CD4-positive, CD25-positive, alpha-beta regulatory T cell (primary cell): ENCODE measurements at regions not wholly inside any gene's neighbourhood (a gene's known extent, or its start where the extent isn't known, plus 50 kb on each side); places are given as distances from the start of the nearest gene placed in this dataset.

ENCODE experiments used
- ATAC-seq, 2 donors: fragments of 150-1000 bp; cut with Tn5 transposase; one replicate each; pipeline ENCODE4 v1.10.0; 2021; ENCODE audit warnings: low read depth in 2 of 2, moderate number of reproducible peaks in 2 of 2, moderate library complexity in 1 of 2
- DNase-seq, 3 donors: peaks; one replicate each; pipeline versions ENCODE4 v3.0.0 to v3.0.0-alpha.2; 2012 to 2022; ENCODE audit warnings: mixed read lengths in 1 of 3
- H3K27ac ChIP-seq: one replicate; pipeline ENCODE4 v1.7.0; 2013; ENCODE audit warnings: mild to moderate bottlenecking, low read length; ENCODE audit not compliant: insufficient read depth, poor library complexity, severe bottlenecking
- H3K27me3 ChIP-seq: one replicate; pipeline ENCODE4 v1.7.0; 2013; ENCODE audit warnings: low read length; ENCODE audit not compliant: control insufficient read depth, insufficient read depth
- H3K36me3 ChIP-seq: one replicate; pipeline ENCODE4 v1.7.0; 2013; ENCODE audit warnings: mild to moderate bottlenecking, low read length, moderate library complexity; ENCODE audit not compliant: control insufficient read depth, insufficient read depth
- H3K4me1 ChIP-seq: 2 replicates; pipeline ENCODE4 v1.7.0; 2013; ENCODE audit warnings: mild to moderate bottlenecking, low read length; ENCODE audit not compliant: insufficient read depth, control insufficient read depth, poor library complexity, severe bottlenecking
- H3K4me3 ChIP-seq: one replicate; pipeline ENCODE4 v1.7.0; 2013; ENCODE audit warnings: low read depth, mild to moderate bottlenecking, low read length, moderate library complexity
- H3K9me3 ChIP-seq, 2 experiments: 1 replicate in 1 of 2; 2 replicates in 1 of 2; pipeline ENCODE4 v1.7.0; 2013; ENCODE audit warnings: low read length in 2 of 2, mild to moderate bottlenecking in 1 of 2, moderate library complexity in 1 of 2; ENCODE audit not compliant: control insufficient read depth in 2 of 2
- H3K27ac Mint-ChIP-seq, 3 donors: one replicate each; pipeline ENCODE4 v1.8.0; 2020 to 2022; ENCODE audit warnings: mild to moderate bottlenecking in 3 of 3, mixed read lengths in 3 of 3, moderate library complexity in 2 of 3
- H3K27me3 Mint-ChIP-seq: one replicate; pipeline ENCODE4 v1.8.0; 2022; ENCODE audit warnings: mild to moderate bottlenecking, mixed read lengths
- H3K36me3 Mint-ChIP-seq: one replicate; pipeline ENCODE4 v1.8.0; 2020; ENCODE audit warnings: mixed read lengths
- H3K4me1 Mint-ChIP-seq, 4 donors: one replicate each; pipeline ENCODE4 v1.8.0; 2020 to 2022; ENCODE audit warnings: mixed read lengths in 4 of 4, mild to moderate bottlenecking in 1 of 4
- H3K4me3 Mint-ChIP-seq, 4 donors: one replicate each; pipeline ENCODE4 v1.8.0; 2020 to 2022; ENCODE audit warnings: mild to moderate bottlenecking in 4 of 4, mixed read lengths in 4 of 4, moderate library complexity in 3 of 4
- H3K9me3 Mint-ChIP-seq, 7 donors: one replicate each; pipeline ENCODE4 v1.8.0; 2020 to 2022; ENCODE audit warnings: mixed read lengths in 7 of 7, mild to moderate bottlenecking in 3 of 7, moderate library complexity in 2 of 7

- Histone ChIP-seq H3K36me3 (no peaks in the 10 kb centered on the region), H3K4me3 (no peak overlapping the region), H3K27me3 (no peaks in the 10 kb centered on the region), H3K27ac (no peak overlapping the region), H3K4me1 (no peaks in the 10 kb centered on the region), H3K9me3 (no peaks in the 10 kb centered on the region)
- no peak overlapping the region for H3K4me3 Mint-ChIP-seq
- no peaks in the 10 kb centered on the region for H3K36me3 Mint-ChIP-seq
- H3K27ac Mint-ChIP-seq, result no peak overlapping the region
- ATAC-seq, result no peak
- H3K4me1 Mint-ChIP-seq, result peaks cover 0 to 7% (median 2%) of the 10 kb centered on the region in 4 donors
- no peaks in the 10 kb centered on the region for H3K27me3 Mint-ChIP-seq
- no peak for DNase-seq
- H3K9me3 Mint-ChIP-seq, result peaks cover 0 to 2% (median 0%) of the 10 kb centered on the region in 7 donors
Measured at GRCh38 chr3:148079370-148079769, 618.3 kb upstream of the AGTR1 start.

GRCh38 chr3:148081926-148082325, 615.8 kb upstream of the AGTR1 start:
- Mint-ChIP-seq H3K27ac (no peak overlapping the region), H3K36me3 (no peaks in the 10 kb centered on the region), H3K4me1 (peaks cover 0 to 9% (median 6%) of the 10 kb centered on the region in 4 donors), H3K4me3 (no peak overlapping the region), H3K27me3 (no peaks in the 10 kb centered on the region), H3K9me3 (peaks cover 0 to 2% (median 0%) of the 10 kb centered on the region in 7 donors)
- no peaks in the 10 kb centered on the region for H3K4me1 ChIP-seq
- H3K9me3 ChIP-seq, result no peaks in the 10 kb centered on the region
- no peak for DNase-seq
- H3K27me3 ChIP-seq, result no peaks in the 10 kb centered on the region
- H3K27ac ChIP-seq, result no peak overlapping the region
- ATAC-seq, result no peak
- no peak overlapping the region for H3K4me3 ChIP-seq
- H3K36me3 ChIP-seq, result no peaks in the 10 kb centered on the region

- H3K27ac ChIP-seq, result no peak overlapping the region
- H3K4me3 Mint-ChIP-seq, result no peak overlapping the region
- H3K4me3 ChIP-seq, result no peak overlapping the region
- H3K27me3 Mint-ChIP-seq, result no peaks in the 10 kb centered on the region
- no peaks in the 10 kb centered on the region for H3K36me3 ChIP-seq
- peaks cover 0 to 5% (median 5%) of the 10 kb centered on the region in 4 donors for H3K4me1 Mint-ChIP-seq
- no peak for DNase-seq
- H3K27ac Mint-ChIP-seq, result no peak overlapping the region
- H3K4me1 ChIP-seq, result no peaks in the 10 kb centered on the region
- H3K36me3 Mint-ChIP-seq, result no peaks in the 10 kb centered on the region
- peaks cover 0 to 2% (median 1%) of the 10 kb centered on the region in 7 donors for H3K9me3 Mint-ChIP-seq
- ATAC-seq, result no peak
- H3K27me3 ChIP-seq, result no peaks in the 10 kb centered on the region
- H3K9me3 ChIP-seq, result no peaks in the 10 kb centered on the region
Measured at GRCh38 chr3:148082506-148083280, 615.0 kb upstream of the AGTR1 start.

- H3K4me3 ChIP-seq, result no peak overlapping the region
- no peaks in the 10 kb centered on the region for H3K4me1 ChIP-seq
- Mint-ChIP-seq H3K36me3 (no peaks in the 10 kb centered on the region), H3K4me1 (peaks cover 0 to 12% (median 5%) of the 10 kb centered on the region in 4 donors), H3K27me3 (no peaks in the 10 kb centered on the region), H3K27ac (no peak overlapping the region), H3K4me3 (no peak overlapping the region), H3K9me3 (peaks cover 0 to 6% (median 2%) of the 10 kb centered on the region in 7 donors)
- no peak for ATAC-seq
- no peaks in the 10 kb centered on the region for H3K27me3 ChIP-seq
- DNase-seq, result no peak
- H3K27ac ChIP-seq, result no peak overlapping the region
- H3K36me3 ChIP-seq, result no peaks in the 10 kb centered on the region
- no peaks in the 10 kb centered on the region for H3K9me3 ChIP-seq
Measured at GRCh38 chr3:148083526-148084182, 614.0 kb upstream of the AGTR1 start.

- no peaks in the 10 kb centered on the region for H3K27me3 ChIP-seq
- H3K4me1 Mint-ChIP-seq, result peaks cover 2 to 21% (median 5%) of the 10 kb centered on the region in 4 donors
Measured at GRCh38 chr3:148084931-148085330, 612.8 kb upstream of the AGTR1 start.

GRCh38 chr3:148087601-148088371, 609.9 kb upstream of the AGTR1 start:
- no peaks in the 10 kb centered on the region for H3K4me1 ChIP-seq
- peak overlapping the region in 1 of 3 donors; percentile 52 for H3K27ac Mint-ChIP-seq
- DNase-seq, result no peak
- H3K36me3 Mint-ChIP-seq, result no peaks in the 10 kb centered on the region
- H3K9me3 Mint-ChIP-seq, result peaks cover 0 to 6% (median 2%) of the 10 kb centered on the region in 7 donors
- H3K4me3 ChIP-seq, result no peak overlapping the region
- no peaks in the 10 kb centered on the region for H3K9me3 ChIP-seq
- no peak overlapping the region for H3K4me3 Mint-ChIP-seq
- no peaks in the 10 kb centered on the region for H3K36me3 ChIP-seq
- peaks cover 4 to 28% (median 5%) of the 10 kb centered on the region in 4 donors for H3K4me1 Mint-ChIP-seq
- H3K27me3 Mint-ChIP-seq, result no peaks in the 10 kb centered on the region
- H3K27me3 ChIP-seq, result no peaks in the 10 kb centered on the region
- no peak overlapping the region for H3K27ac ChIP-seq
- no peak for ATAC-seq

More at GRCh38 chr3:148084931-148085330, 612.8 kb upstream of the AGTR1 start:
- peak overlapping the region in 2 of 4 donors; percentile 31 to 46 for H3K4me3 Mint-ChIP-seq
- ATAC-seq (peak; percentile 57 to 80), DNase-seq (peak in 2 of 3 donors; percentile 40 to 48)
- no peaks in the 10 kb centered on the region for H3K27me3 Mint-ChIP-seq
- Histone ChIP-seq H3K4me3 (peak overlapping the region; percentile 33), H3K36me3 (no peaks in the 10 kb centered on the region), H3K4me1 (no peaks in the 10 kb centered on the region), H3K9me3 (no peaks in the 10 kb centered on the region), H3K27ac (no peak overlapping the region)
- H3K27ac Mint-ChIP-seq, result peak overlapping the region in 2 of 3 donors; percentile 18 to 49
- no peaks in the 10 kb centered on the region for H3K36me3 Mint-ChIP-seq
- H3K9me3 Mint-ChIP-seq, result peaks cover 0 to 6% (median 2%) of the 10 kb centered on the region in 7 donors

GRCh38 chr3:148089171-148089570, 608.5 kb upstream of the AGTR1 start:
- Histone ChIP-seq H3K36me3 (no peaks in the 10 kb centered on the region), H3K4me1 (no peaks in the 10 kb centered on the region), H3K27ac (no peak overlapping the region), H3K4me3 (peak overlapping the region; percentile 4), H3K9me3 (no peaks in the 10 kb centered on the region), H3K27me3 (no peaks in the 10 kb centered on the region)
- peak overlapping the region in 3 of 4 donors; percentile 7 to 67 (median 51) for H3K4me3 Mint-ChIP-seq
- peak overlapping the region; percentile 49 to 62 (median 50) for H3K27ac Mint-ChIP-seq
- peak in 1 of 2 donors; percentile 55 for ATAC-seq
- no peaks in the 10 kb centered on the region for H3K36me3 Mint-ChIP-seq
- H3K9me3 Mint-ChIP-seq, result peaks cover 0 to 6% (median 2%) of the 10 kb centered on the region in 7 donors
- peaks cover 4 to 25% (median 5%) of the 10 kb centered on the region in 4 donors for H3K4me1 Mint-ChIP-seq
- DNase-seq, result peak in 2 of 3 donors; percentile 27 to 37
- H3K27me3 Mint-ChIP-seq, result no peaks in the 10 kb centered on the region
